ENCODE measurements at regions not wholly inside any gene's neighbourhood (a gene's known extent, or its start where the extent isn't known, plus 50 kb on each side); places are given as distances from the start of the nearest gene placed in this dataset.

- DNase-seq: no peak
- no peaks in the 10 kb centered on the region for H3K4me1 ChIP-seq
- H3K36me3 ChIP-seq: no peaks in the 10 kb centered on the region
- no peaks in the 10 kb centered on the region for H3K27me3 ChIP-seq
- no peak overlapping the region for H3K4me3 ChIP-seq
- TF ChIP-seq POLR2A (IDR thresholded peaks at IDR 0.05): no peak
- no peak for TF ChIP-seq CTCF (IDR thresholded peaks at IDR 0.05)
- 60% methylated on average over 4 of the region's 4 CpGs for WGBS (ENCODE audit: insufficient coverage, low coverage, low lambda C conversion rate, missing lambda C conversion rate)
- H3K9me3 ChIP-seq: no peaks in the 10 kb centered on the region
- peak in 2 of 4 donors; percentile 48 for ATAC-seq
- intact Hi-C loops (cut with DNase I): no loop called here
- no peak overlapping the region for H3K27ac ChIP-seq
Observed at GRCh38 chr3:147812186-147812911, 403.2 kb downstream of the ZIC1 start.

- H3K27ac ChIP-seq: no peak overlapping the region
- 58% methylated on average over 4 of the region's 4 CpGs for WGBS (ENCODE audit: insufficient coverage, low coverage, low lambda C conversion rate, missing lambda C conversion rate)
- H3K9me3 ChIP-seq: no peaks in the 10 kb centered on the region
- intact Hi-C loops (cut with DNase I): no loop called here
- ATAC-seq (no peak), DNase-seq (no peak)
- H3K4me1 ChIP-seq: no peaks in the 10 kb centered on the region
- no peaks in the 10 kb centered on the region for H3K36me3 ChIP-seq
- H3K27me3 ChIP-seq: no peaks in the 10 kb centered on the region
- TF ChIP-seq POLR2A (IDR thresholded peaks at IDR 0.05) (no peak), CTCF (IDR thresholded peaks at IDR 0.05) (no peak)
- no peak overlapping the region for H3K4me3 ChIP-seq
Observed at GRCh38 chr3:147813256-147813655, 404.1 kb downstream of the ZIC1 start.

- peak in 1 of 3 donors; percentile 19 for DNase-seq
- peak in 3 of 4 donors; percentile 22 to 42 (median 38) for ATAC-seq
- Histone ChIP-seq H3K9me3 (no peaks in the 10 kb centered on the region), H3K27me3 (no peaks in the 10 kb centered on the region), H3K4me1 (no peaks in the 10 kb centered on the region), H3K4me3 (no peak overlapping the region), H3K27ac (no peak overlapping the region), H3K36me3 (no peaks in the 10 kb centered on the region)
- intact Hi-C loops (cut with DNase I): no loop called here
- TF ChIP-seq CTCF (IDR thresholded peaks at IDR 0.05) (no peak), POLR2A (IDR thresholded peaks at IDR 0.05) (no peak)
- WGBS (ENCODE audit: insufficient coverage, low coverage, low lambda C conversion rate, missing lambda C conversion rate): 16% methylated on average over 6 of the region's 6 CpGs
Observed at GRCh38 chr3:147816752-147817151, 407.6 kb downstream of the ZIC1 start.

GRCh38 chr3:147832611-147833010, 423.4 kb downstream of the ZIC1 start:
- no peak overlapping the region for H3K27ac ChIP-seq
- no peaks in the 10 kb centered on the region for H3K9me3 ChIP-seq
- no peak overlapping the region for H3K4me3 ChIP-seq
- no peaks in the 10 kb centered on the region for H3K27me3 ChIP-seq
- ATAC-seq: no peak
- no peak for DNase-seq
- H3K36me3 ChIP-seq: no peaks in the 10 kb centered on the region
- no peaks in the 10 kb centered on the region for H3K4me1 ChIP-seq
- TF ChIP-seq POLR2A (IDR thresholded peaks at IDR 0.05) (no peak), CTCF (IDR thresholded peaks at IDR 0.05) (no peak)
- intact Hi-C loops (cut with DNase I): no loop called here

- intact Hi-C loops (cut with DNase I): no loop called here
- ATAC-seq: no peak
- H3K4me1 ChIP-seq: no peaks in the 10 kb centered on the region
- H3K9me3 ChIP-seq: no peaks in the 10 kb centered on the region
- no peak for TF ChIP-seq CTCF (IDR thresholded peaks at IDR 0.05)
- TF ChIP-seq POLR2A (IDR thresholded peaks at IDR 0.05): no peak
- no peak overlapping the region for H3K4me3 ChIP-seq
- DNase-seq: no peak
- H3K36me3 ChIP-seq: no peaks in the 10 kb centered on the region
- H3K27me3 ChIP-seq: no peaks in the 10 kb centered on the region
- H3K27ac ChIP-seq: no peak overlapping the region
Observed at GRCh38 chr3:147836330-147836729, 427.2 kb downstream of the ZIC1 start.
